Lower lobe of right lung (tissue), 2 donors: ENCODE measurements at regions not wholly inside any gene's neighbourhood (a gene's known extent, or its start where the extent isn't known, plus 50 kb on each side); places are given as distances from the start of the nearest gene placed in this dataset.
"Not testable (repeated sequence)": the region's sequence is repeated elsewhere in the genome, so short reads cannot be mapped to it uniquely, and the experiment has no call there.

Experiments used
- ATAC-seq, 2 donors: fragments of 200-7000 bp; cut with Tn5 transposase; one replicate each; pipeline ENCODE4 v1.9.1; 2020 to 2022; ENCODE audit warnings: mild to moderate bottlenecking in 2 of 2, moderate library complexity in 2 of 2
- DNase-seq: peaks from one replicate; pipeline ENCODE4 v3.0.0-alpha.2; 2020
- H3K27ac ChIP-seq: fragments of 200-600 bp; one replicate; pipeline ENCODE4 v1.8.0; 2022
- H3K27me3 ChIP-seq: fragments of 200-600 bp; one replicate; pipeline ENCODE4 v1.8.0; 2022; ENCODE audit warnings: low read depth
- H3K36me3 ChIP-seq: fragments of 200-600 bp; one replicate; pipeline ENCODE4 v1.8.0; 2022; ENCODE audit warnings: mild to moderate bottlenecking
- H3K4me1 ChIP-seq: fragments of 200-600 bp; one replicate; pipeline ENCODE4 v1.8.0; 2022
- H3K4me3 ChIP-seq: fragments of 200-600 bp; one replicate; pipeline ENCODE4 v1.8.0; 2022; ENCODE audit warnings: mild to moderate bottlenecking
- H3K9me3 ChIP-seq: fragments of 200-600 bp; one replicate; pipeline ENCODE4 v1.8.0; 2022
- CTCF ChIP-seq: fragments of 200-600 bp; IDR thresholded peaks from one replicate; pipeline ENCODE4 v1.8.0; 2022; ENCODE audit warnings: antibody characterized with exemption, mild to moderate bottlenecking
- intact Hi-C: fragments of 100-400 bp; cut with DNase I; formaldehyde crosslinking; loops from one replicate; pipeline ENCODE4 v1.11.0; 2022
- donor health status: DM: no; HTN: yes; CAD: no; lungs with severe emphysema.

GRCh38 chr5:112511920-112512319, 92.8 kb upstream of the EPB41L4A start:
- intact Hi-C loops: no loop called here
- H3K4me3 ChIP-seq: no peak overlapping the region
- no peaks in the 10 kb centered on the region for H3K4me1 ChIP-seq
- no peak for ATAC-seq
- H3K27me3 ChIP-seq: no peaks in the 10 kb centered on the region
- TF ChIP-seq CTCF: no peak
- peaks cover 10% of the 10 kb centered on the region for H3K9me3 ChIP-seq
- H3K36me3 ChIP-seq: no peaks in the 10 kb centered on the region
- no peak overlapping the region for H3K27ac ChIP-seq
- no peak for DNase-seq

- Histone ChIP-seq H3K36me3 (no peaks in the 10 kb centered on the region), H3K4me3 (no peak overlapping the region), H3K9me3 (peaks cover 10% of the 10 kb centered on the region), H3K27me3 (no peaks in the 10 kb centered on the region), H3K4me1 (no peaks in the 10 kb centered on the region), H3K27ac (no peak overlapping the region)
- DNase-seq (no peak), ATAC-seq (no peak)
- no peak for TF ChIP-seq CTCF
- intact Hi-C loops: no loop called here
These were observed 93.8 kb upstream of the EPB41L4A start for GRCh38 chr5:112512901-112513300.

- no peak for DNase-seq
- Histone ChIP-seq H3K36me3 (no peaks in the 10 kb centered on the region), H3K9me3 (peaks cover 10% of the 10 kb centered on the region), H3K27ac (no peak overlapping the region), H3K4me1 (no peaks in the 10 kb centered on the region), H3K4me3 (no peak overlapping the region), H3K27me3 (no peaks in the 10 kb centered on the region)
- ATAC-seq: no peak
- intact Hi-C loops: no loop called here
- TF ChIP-seq CTCF: no peak
These were observed 95.0 kb upstream of the EPB41L4A start for GRCh38 chr5:112514111-112514510.

GRCh38 chr5:112520474-112520873, 101.4 kb upstream of the EPB41L4A start:
- ATAC-seq, H3K4me1 ChIP-seq, H3K27ac ChIP-seq, H3K27me3 ChIP-seq, H3K9me3 ChIP-seq, DNase-seq, intact Hi-C loops, H3K36me3 ChIP-seq, H3K4me3 ChIP-seq: not testable (repeated sequence)

- H3K27me3 ChIP-seq, intact Hi-C loops, H3K36me3 ChIP-seq, H3K4me3 ChIP-seq, H3K4me1 ChIP-seq, ATAC-seq, DNase-seq, H3K9me3 ChIP-seq: not testable (repeated sequence)
- peak overlapping the region; percentile 13 for H3K27ac ChIP-seq
These were observed 104.0 kb upstream of the EPB41L4A start for GRCh38 chr5:112522891-112523673.

- H3K27ac ChIP-seq: peak overlapping the region; percentile 13
- H3K27me3 ChIP-seq, H3K9me3 ChIP-seq, DNase-seq, H3K4me3 ChIP-seq, intact Hi-C loops, H3K36me3 ChIP-seq, H3K4me1 ChIP-seq, ATAC-seq: not testable (repeated sequence)
These were observed 104.7 kb upstream of the EPB41L4A start for GRCh38 chr5:112523674-112524263.

GRCh38 chr5:112525217-112525616, 106.1 kb upstream of the EPB41L4A start:
- no peak overlapping the region for H3K27ac ChIP-seq
- TF ChIP-seq CTCF: no peak
- H3K36me3 ChIP-seq: no peaks in the 10 kb centered on the region
- intact Hi-C loops: no loop called here
- no peaks in the 10 kb centered on the region for H3K4me1 ChIP-seq
- H3K9me3 ChIP-seq: no peaks in the 10 kb centered on the region
- DNase-seq: no peak
- no peak overlapping the region for H3K4me3 ChIP-seq
- H3K27me3 ChIP-seq: no peaks in the 10 kb centered on the region
- ATAC-seq: no peak
